OCI-LY7 (cell line): ENCODE measurements at regions not wholly inside any gene's neighbourhood (a gene's known extent, or its start where the extent isn't known, plus 50 kb on each side); places are given as distances from the start of the nearest gene placed in this dataset.
"Not testable (repeated sequence)": the region's sequence is repeated elsewhere in the genome, so short reads cannot be mapped to it uniquely, and the experiment has no call there.

ENCODE experiments used
- BruUV-seq: library from RNA; stranded (reverse); fragments of 400-500 nt; replicated peaks from 2 replicates; lab custom pipeline; 2021; lab: Mats Ljungman, UMichigan
- CTCF ChIA-PET: fragments of 300-600 bp; sonication (Branson Sonifier 250); formaldehyde crosslinking; loops from one replicate; lab custom pipeline; 2022; ENCODE audit warnings: antibody characterized with exemption; ENCODE audit not compliant: unreplicated experiment; lab: Charles Lee
- POLR2A ChIA-PET: fragments of 300-600 bp; sonication (Branson Sonifier 250); formaldehyde crosslinking; loops from one replicate; lab custom pipeline; 2022; ENCODE audit warnings: antibody characterized with exemption; lab: Charles Lee
- DNase-seq: peaks from one replicate; pipeline ENCODE4 v3.0.0-alpha.2; 2015; ENCODE audit warnings: low spot score
- H2AFZ ChIP-seq: fragments of 200-600 bp; sonication (generic), shearing (Covaris generic); 2 replicates; pipeline ENCODE4 v1.6.1; 2014; ENCODE audit warnings: mild to moderate bottlenecking, antibody characterized with exemption, low read length, moderate library complexity
- H3K27ac ChIP-seq: fragments of 200-600 bp; sonication (generic); 2 replicates; pipeline ENCODE4 v1.5.1; 2014; ENCODE audit warnings: mixed run types, low read depth, mild to moderate bottlenecking, moderate library complexity, low read length, inconsistent platforms; ENCODE audit not compliant: poor library complexity, severe bottlenecking
- H3K36me3 ChIP-seq: fragments of 200-600 bp; sonication (generic); 2 replicates; pipeline ENCODE4 v1.6.1; 2014; ENCODE audit warnings: mild to moderate bottlenecking, antibody characterized with exemption, low read length, moderate library complexity, mixed read lengths; ENCODE audit not compliant: insufficient read depth
- H3K4me1 ChIP-seq: fragments of 200-600 bp; sonication (generic); 2 replicates; pipeline ENCODE4 v1.5.1; 2014; ENCODE audit warnings: mild to moderate bottlenecking, low read length; ENCODE audit not compliant: insufficient read depth, poor library complexity, severe bottlenecking
- H3K4me2 ChIP-seq: fragments of 200-600 bp; sonication (generic); 2 replicates; pipeline ENCODE4 v1.6.1; 2014; ENCODE audit warnings: mild to moderate bottlenecking, low read length
- H3K4me3 ChIP-seq: fragments of 200-600 bp; sonication (generic); 2 replicates; pipeline ENCODE4 v1.5.1; 2014; ENCODE audit warnings: mild to moderate bottlenecking, low read depth, low read length; ENCODE audit not compliant: poor library complexity, severe bottlenecking
- H3K79me2 ChIP-seq: fragments of 200-600 bp; sonication (generic); 2 replicates; pipeline ENCODE4 v1.6.1; 2016; ENCODE audit warnings: low read depth, mild to moderate bottlenecking, low read length, moderate library complexity, mixed read lengths; ENCODE audit not compliant: insufficient read depth
- H3K9me2 ChIP-seq: fragments of 200-600 bp; sonication (generic); 2 replicates; pipeline ENCODE4 v1.6.1; 2016; ENCODE audit warnings: mild to moderate bottlenecking, low read length, mixed read lengths; ENCODE audit not compliant: insufficient read depth
- H3K9me3 ChIP-seq: fragments of 200-600 bp; sonication (generic); 2 replicates; pipeline ENCODE4 v1.6.1; 2014; ENCODE audit warnings: mild to moderate bottlenecking, mixed run types, low read length, mixed read lengths
- H4K20me1 ChIP-seq: fragments of 200-600 bp; sonication (generic); 2 replicates; pipeline ENCODE4 v1.6.1; 2014; ENCODE audit warnings: mild to moderate bottlenecking, antibody characterized with exemption, low read length, moderate library complexity, mixed read lengths; ENCODE audit not compliant: insufficient read depth
- CTCF ChIP-seq: fragments of 200-600 bp; sonication (generic); conservative IDR thresholded peaks from 2 replicates; pipeline ENCODE4 v1.5.1; 2014; ENCODE audit warnings: mild to moderate bottlenecking, antibody characterized with exemption, low read length, moderate library complexity, mixed read lengths
- EZH2phosphoT487 ChIP-seq: fragments of 200-600 bp; sonication (generic); IDR thresholded peaks from 2 replicates; pipeline ENCODE4 v1.6.1; 2018; ENCODE audit warnings: low read depth, borderline replicate concordance, mild to moderate bottlenecking, mixed run types, antibody characterized with exemption, low read length, moderate library complexity, mixed read lengths
- intact Hi-C: fragments of 100-400 bp; cut with micrococcal nuclease; formaldehyde crosslinking; loops from one replicate; pipeline ENCODE4 v1.10.0; 2022; ENCODE audit not compliant: unreplicated experiment

- intact Hi-C loops: no loop called here
- Histone ChIP-seq H3K36me3 (no peaks in the 10 kb centered on the region), H4K20me1 (no peaks in the 10 kb centered on the region), H3K4me2 (no peak overlapping the region), H3K9me2 (no peaks in the 10 kb centered on the region), H3K9me3 (no peaks in the 10 kb centered on the region), H3K79me2 (no peaks in the 10 kb centered on the region), H2AFZ (no peak overlapping the region), H3K4me3 (no peak overlapping the region), H3K4me1 (no peaks in the 10 kb centered on the region), H3K27ac (no peak overlapping the region)
- POLR2A ChIA-PET: interaction anchor here (0.6 kb wide), 1 partner anchor 9 kb away, joined by 3 read pairs; no protein-coding TSS in a partner anchor
- no peak for DNase-seq
- CTCF ChIA-PET: no interaction called here
- no peak for TF ChIP-seq CTCF
- TF ChIP-seq EZH2phosphoT487: no peak
- no TSS peak for BruUV-seq
Observed at GRCh38 chr4:75195111-75195510, 262.2 kb downstream of the PARM1 start.

GRCh38 chr4:75194180-75194579 is 261.3 kb downstream of the PARM1 start:
- Histone ChIP-seq H3K27ac (no peak overlapping the region), H3K9me3 (no peaks in the 10 kb centered on the region), H3K79me2 (no peaks in the 10 kb centered on the region), H3K4me3 (no peak overlapping the region), H3K4me1 (no peaks in the 10 kb centered on the region), H3K36me3 (no peaks in the 10 kb centered on the region), H4K20me1 (no peaks in the 10 kb centered on the region), H2AFZ (no peak overlapping the region), H3K4me2 (no peak overlapping the region), H3K9me2 (no peaks in the 10 kb centered on the region)
- intact Hi-C loops: no loop called here
- BruUV-seq: no TSS peak
- ChIA-PET CTCF (no interaction called here), POLR2A (no interaction called here)
- DNase-seq: no peak
- TF ChIP-seq CTCF (no peak), EZH2phosphoT487 (no peak)

GRCh38 chr4:75192182-75192581 is 259.3 kb downstream of the PARM1 start:
- H3K4me2 ChIP-seq, BruUV-seq, H3K4me1 ChIP-seq, DNase-seq, H3K4me3 ChIP-seq, H4K20me1 ChIP-seq, H2AFZ ChIP-seq, POLR2A ChIA-PET, intact Hi-C loops, CTCF ChIA-PET, H3K36me3 ChIP-seq, H3K79me2 ChIP-seq, H3K9me3 ChIP-seq, H3K27ac ChIP-seq, H3K9me2 ChIP-seq: not testable (repeated sequence)
